ENCODE measurements at regions not wholly inside any gene's neighbourhood (a gene's known extent, or its start where the extent isn't known, plus 50 kb on each side); places are given as distances from the start of the nearest gene placed in this dataset.

DNA sequence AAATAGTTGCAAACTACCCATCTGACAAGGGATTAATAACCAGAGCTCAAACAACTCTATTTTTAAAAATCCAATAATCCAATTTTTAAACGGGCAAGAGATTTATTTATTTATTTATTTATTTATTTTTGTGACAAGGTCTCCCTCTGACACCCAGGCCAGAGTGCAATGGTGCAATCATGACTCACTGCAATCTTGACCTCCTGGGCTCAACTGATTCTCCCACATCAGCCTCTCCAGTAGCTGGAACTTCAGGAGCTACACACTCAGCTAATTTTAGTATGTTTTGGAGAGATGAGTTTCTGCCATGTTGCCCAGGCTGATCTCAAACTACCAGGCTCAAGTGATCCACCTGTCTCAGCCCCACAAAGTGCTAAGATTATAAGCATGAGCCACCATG, 267.2 kb upstream of the BLID start:
- H3K36me3 Mint-ChIP-seq, result peaks cover 6% of the 10 kb centered on the region
- TF ChIP-seq, protein P1, sequence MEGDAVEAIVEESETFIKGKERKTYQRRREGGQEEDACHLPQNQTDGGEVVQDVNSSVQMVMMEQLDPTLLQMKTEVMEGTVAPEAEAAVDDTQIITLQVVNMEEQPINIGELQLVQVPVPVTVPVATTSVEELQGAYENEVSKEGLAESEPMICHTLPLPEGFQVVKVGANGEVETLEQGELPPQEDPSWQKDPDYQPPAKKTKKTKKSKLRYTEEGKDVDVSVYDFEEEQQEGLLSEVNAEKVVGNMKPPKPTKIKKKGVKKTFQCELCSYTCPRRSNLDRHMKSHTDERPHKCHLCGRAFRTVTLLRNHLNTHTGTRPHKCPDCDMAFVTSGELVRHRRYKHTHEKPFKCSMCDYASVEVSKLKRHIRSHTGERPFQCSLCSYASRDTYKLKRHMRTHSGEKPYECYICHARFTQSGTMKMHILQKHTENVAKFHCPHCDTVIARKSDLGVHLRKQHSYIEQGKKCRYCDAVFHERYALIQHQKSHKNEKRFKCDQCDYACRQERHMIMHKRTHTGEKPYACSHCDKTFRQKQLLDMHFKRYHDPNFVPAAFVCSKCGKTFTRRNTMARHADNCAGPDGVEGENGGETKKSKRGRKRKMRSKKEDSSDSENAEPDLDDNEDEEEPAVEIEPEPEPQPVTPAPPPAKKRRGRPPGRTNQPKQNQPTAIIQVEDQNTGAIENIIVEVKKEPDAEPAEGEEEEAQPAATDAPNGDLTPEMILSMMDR (IDR thresholded peaks at IDR 0.05), result no peak
- H3K9me3 ChIP-seq (ENCODE audit: control insufficient read depth, insufficient read depth, low read length), result no peaks in the 10 kb centered on the region
- H3K27ac ChIP-seq (ENCODE audit: low read length), result no peak overlapping the region
- no peaks in the 10 kb centered on the region for H3K27me3 ChIP-seq (ENCODE audit: control insufficient read depth, insufficient read depth, low read length)
- no peaks in the 10 kb centered on the region for H3K4me1 ChIP-seq (ENCODE audit: control insufficient read depth, insufficient read depth, low read length)
- DNase-seq (no peak), ATAC-seq (no peak)
- no peak overlapping the region for H3K4me3 ChIP-seq (ENCODE audit: low read length)
- H3K4me1 Mint-ChIP-seq, result no peaks in the 10 kb centered on the region
- H3K4me3 Mint-ChIP-seq, result no peak overlapping the region
- H3K9me3 Mint-ChIP-seq, result peaks cover 3 to 9% of the 10 kb centered on the region in 2 donors
- WGBS (ENCODE audit: insufficient coverage), result no CpG with 5 or more reads among the region's 1 CpG
- H3K27me3 Mint-ChIP-seq (ENCODE audit: low read depth in 2 of 2), result peaks cover 0 to 5% of the 10 kb centered on the region in 2 donors
- intact Hi-C loops (cut with micrococcal nuclease), result no loop called here
- H3K27ac Mint-ChIP-seq, result no peak overlapping the region
- no peaks in the 10 kb centered on the region for H3K36me3 ChIP-seq (ENCODE audit: control insufficient read depth, insufficient read depth, low read length)

DNA sequence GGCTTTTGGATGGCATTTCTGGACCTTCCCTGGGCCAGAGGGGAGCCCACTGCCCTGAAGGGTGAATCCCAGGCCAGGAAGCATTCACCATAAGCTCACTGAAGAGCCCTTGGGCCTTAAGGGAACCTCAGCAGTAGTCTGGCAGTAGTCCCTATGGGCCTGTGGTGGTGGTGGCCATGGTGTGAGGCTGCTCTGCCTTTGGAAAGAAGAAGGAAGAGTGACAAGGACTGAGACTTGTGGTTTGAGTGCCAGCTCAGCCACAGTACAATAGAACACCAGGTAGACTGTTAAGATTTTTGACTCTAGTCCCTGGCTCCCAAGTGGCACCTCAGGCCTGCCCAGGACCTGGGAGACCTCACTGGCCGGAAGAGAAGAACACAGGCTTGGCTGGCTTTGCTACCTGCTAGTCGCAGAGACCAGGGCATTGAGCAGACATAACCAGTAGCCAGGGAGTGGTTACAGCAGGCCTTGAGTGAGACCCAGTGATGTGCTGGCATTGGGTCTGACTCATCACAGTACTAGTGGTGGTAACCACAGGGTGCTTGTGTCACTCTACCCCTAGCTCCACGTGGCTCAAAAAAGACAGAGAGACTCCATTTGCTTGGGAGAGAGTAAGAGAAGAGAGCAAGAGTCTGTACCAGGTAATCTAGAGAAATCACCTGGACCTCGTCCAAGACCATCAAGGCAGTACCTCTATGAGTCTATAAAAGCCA, 259.8 kb upstream of the BLID start:
- Mint-ChIP-seq H3K4me3 (no peak overlapping the region), H3K4me1 (no peaks in the 10 kb centered on the region), H3K27ac (no peak overlapping the region), H3K36me3 (peaks cover 6% of the 10 kb centered on the region), H3K9me3 (peaks cover 6 to 11% of the 10 kb centered on the region in 2 donors), H3K27me3 (ENCODE audit: low read depth in 2 of 2) (peaks cover 6 to 11% of the 10 kb centered on the region in 2 donors)
- Histone ChIP-seq H3K9me3 (ENCODE audit: control insufficient read depth, insufficient read depth, low read length) (no peaks in the 10 kb centered on the region), H3K27ac (ENCODE audit: low read length) (no peak overlapping the region), H3K36me3 (ENCODE audit: control insufficient read depth, insufficient read depth, low read length) (no peaks in the 10 kb centered on the region), H3K27me3 (ENCODE audit: control insufficient read depth, insufficient read depth, low read length) (no peaks in the 10 kb centered on the region), H3K4me3 (ENCODE audit: low read length) (no peak overlapping the region), H3K4me1 (ENCODE audit: control insufficient read depth, insufficient read depth, low read length) (no peaks in the 10 kb centered on the region)
- no peak for ATAC-seq
- no peak for DNase-seq
- TF ChIP-seq, protein P1 (IDR thresholded peaks at IDR 0.05), result no peak
- intact Hi-C loops (cut with micrococcal nuclease), result no loop called here
- WGBS (ENCODE audit: insufficient coverage), result 76% methylated on average over 3 of the region's 4 CpGs

DNA sequence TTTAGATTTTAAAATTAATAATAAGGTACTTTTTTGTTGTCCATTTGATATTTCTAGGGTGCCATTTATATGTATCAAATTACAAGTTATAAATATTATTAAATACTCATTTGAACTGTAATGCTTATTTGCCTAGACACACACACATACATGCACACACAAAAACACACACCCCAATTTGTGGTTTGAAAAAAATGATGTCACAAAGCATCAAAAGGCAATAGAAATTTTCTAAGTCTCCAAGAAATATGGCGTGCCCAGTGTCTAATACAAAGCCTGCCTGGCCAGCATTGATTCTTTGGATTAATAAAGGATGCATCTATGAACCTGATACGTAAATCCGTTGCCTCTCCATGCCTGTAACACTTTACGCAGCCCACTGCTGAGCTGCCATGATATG, 252.8 kb upstream of the BLID start:
- TF ChIP-seq, protein P1 (IDR thresholded peaks at IDR 0.05), result no peak
- Histone ChIP-seq H3K27ac (ENCODE audit: low read length) (no peak overlapping the region), H3K4me1 (ENCODE audit: control insufficient read depth, insufficient read depth, low read length) (no peaks in the 10 kb centered on the region), H3K9me3 (ENCODE audit: control insufficient read depth, insufficient read depth, low read length) (no peaks in the 10 kb centered on the region), H3K4me3 (ENCODE audit: low read length) (no peak overlapping the region), H3K36me3 (ENCODE audit: control insufficient read depth, insufficient read depth, low read length) (no peaks in the 10 kb centered on the region), H3K27me3 (ENCODE audit: control insufficient read depth, insufficient read depth, low read length) (no peaks in the 10 kb centered on the region)
- H3K27ac Mint-ChIP-seq, result no peak overlapping the region
- intact Hi-C loops (cut with micrococcal nuclease), result no loop called here
- H3K4me1 Mint-ChIP-seq, result no peaks in the 10 kb centered on the region
- peaks cover 0 to 3% of the 10 kb centered on the region in 2 donors for H3K27me3 Mint-ChIP-seq (ENCODE audit: low read depth in 2 of 2)
- H3K4me3 Mint-ChIP-seq, result no peak overlapping the region
- DNase-seq, result no peak
- 93% methylated on average over 4 of the region's 4 CpGs for WGBS (ENCODE audit: insufficient coverage)
- ATAC-seq, result no peak
- H3K36me3 Mint-ChIP-seq, result no peaks in the 10 kb centered on the region
- H3K9me3 Mint-ChIP-seq, result no peaks in the 10 kb centered on the region

DNA sequence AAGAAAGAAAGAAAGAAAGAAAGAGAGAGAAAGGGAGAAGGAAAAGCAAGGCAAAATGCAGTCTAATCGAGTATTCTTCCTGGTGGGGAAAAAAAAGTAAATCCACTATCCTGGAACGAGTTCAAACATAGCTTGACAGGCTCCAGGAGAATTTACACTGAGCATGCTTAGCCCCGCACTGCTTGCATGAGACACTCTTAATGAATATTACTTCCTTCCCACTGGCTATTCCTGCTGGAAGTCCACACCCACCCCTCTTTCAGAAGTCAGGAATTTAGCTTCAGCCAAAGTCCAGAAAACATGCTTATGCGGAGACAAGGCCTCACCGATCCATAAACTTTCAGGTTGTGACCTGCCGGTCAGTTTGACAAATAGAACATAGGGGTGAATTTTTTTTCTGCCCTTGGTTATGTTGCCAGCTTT, 251.8 kb upstream of the BLID start:
- Mint-ChIP-seq H3K9me3 (no peaks in the 10 kb centered on the region), H3K36me3 (no peaks in the 10 kb centered on the region), H3K4me1 (no peaks in the 10 kb centered on the region), H3K27me3 (ENCODE audit: low read depth in 2 of 2) (peaks cover 0 to 3% of the 10 kb centered on the region in 2 donors), H3K4me3 (no peak overlapping the region), H3K27ac (no peak overlapping the region)
- intact Hi-C loops (cut with micrococcal nuclease), result no loop called here
- 85% methylated on average over 6 of the region's 6 CpGs for WGBS (ENCODE audit: insufficient coverage)
- H3K36me3 ChIP-seq (ENCODE audit: control insufficient read depth, insufficient read depth, low read length), result no peaks in the 10 kb centered on the region
- no peak for DNase-seq
- H3K4me3 ChIP-seq (ENCODE audit: low read length), result no peak overlapping the region
- TF ChIP-seq, protein P1 (IDR thresholded peaks at IDR 0.05), result no peak
- no peaks in the 10 kb centered on the region for H3K9me3 ChIP-seq (ENCODE audit: control insufficient read depth, insufficient read depth, low read length)
- H3K27ac ChIP-seq (ENCODE audit: low read length), result no peak overlapping the region
- H3K27me3 ChIP-seq (ENCODE audit: control insufficient read depth, insufficient read depth, low read length), result no peaks in the 10 kb centered on the region
- H3K4me1 ChIP-seq (ENCODE audit: control insufficient read depth, insufficient read depth, low read length), result no peaks in the 10 kb centered on the region
- ATAC-seq, result no peak

Measured in natural killer cell (primary cell).